ENCODE measurements at regions not wholly inside any gene's neighbourhood (a gene's known extent, or its start where the extent isn't known, plus 50 kb on each side); places are given as distances from the start of the nearest gene placed in this dataset.

- ChIA-PET CTCF (no interaction called here), POLR2A (no interaction called here)
- DNase-seq = no peak
- Mint-ChIP-seq H3K27ac (no peak overlapping the region), H3K4me3 (no peak overlapping the region), H3K36me3 (ENCODE audit: low read depth) (no peaks in the 10 kb centered on the region), H3K27me3 (peaks cover 15% of the 10 kb centered on the region), H3K4me1 (peaks cover 21% of the 10 kb centered on the region), H3K9me3 (no peaks in the 10 kb centered on the region)
These were observed 94.5 kb upstream of the DLG1 start for GRCh38 chr3:197392961-197393360.

- DNase-seq = no peak
- Mint-ChIP-seq H3K4me1 (peaks cover 3% of the 10 kb centered on the region), H3K36me3 (ENCODE audit: low read depth) (no peaks in the 10 kb centered on the region), H3K27me3 (peaks cover 15% of the 10 kb centered on the region), H3K27ac (no peak overlapping the region), H3K4me3 (no peak overlapping the region), H3K9me3 (no peaks in the 10 kb centered on the region)
- CTCF ChIA-PET = no interaction called here
- POLR2A ChIA-PET = no interaction called here
These were observed 83.0 kb upstream of the DLG1 start for GRCh38 chr3:197381371-197381770.

- Mint-ChIP-seq H3K9me3 (no peaks in the 10 kb centered on the region), H3K4me3 (no peak overlapping the region), H3K27me3 (peaks cover 13% of the 10 kb centered on the region), H3K36me3 (ENCODE audit: low read depth) (no peaks in the 10 kb centered on the region), H3K4me1 (peaks cover 3% of the 10 kb centered on the region), H3K27ac (no peak overlapping the region)
- ChIA-PET POLR2A (no interaction called here), CTCF (no interaction called here)
- DNase-seq = no peak
These were observed 82.4 kb upstream of the DLG1 start for GRCh38 chr3:197380786-197381185.

DNA sequence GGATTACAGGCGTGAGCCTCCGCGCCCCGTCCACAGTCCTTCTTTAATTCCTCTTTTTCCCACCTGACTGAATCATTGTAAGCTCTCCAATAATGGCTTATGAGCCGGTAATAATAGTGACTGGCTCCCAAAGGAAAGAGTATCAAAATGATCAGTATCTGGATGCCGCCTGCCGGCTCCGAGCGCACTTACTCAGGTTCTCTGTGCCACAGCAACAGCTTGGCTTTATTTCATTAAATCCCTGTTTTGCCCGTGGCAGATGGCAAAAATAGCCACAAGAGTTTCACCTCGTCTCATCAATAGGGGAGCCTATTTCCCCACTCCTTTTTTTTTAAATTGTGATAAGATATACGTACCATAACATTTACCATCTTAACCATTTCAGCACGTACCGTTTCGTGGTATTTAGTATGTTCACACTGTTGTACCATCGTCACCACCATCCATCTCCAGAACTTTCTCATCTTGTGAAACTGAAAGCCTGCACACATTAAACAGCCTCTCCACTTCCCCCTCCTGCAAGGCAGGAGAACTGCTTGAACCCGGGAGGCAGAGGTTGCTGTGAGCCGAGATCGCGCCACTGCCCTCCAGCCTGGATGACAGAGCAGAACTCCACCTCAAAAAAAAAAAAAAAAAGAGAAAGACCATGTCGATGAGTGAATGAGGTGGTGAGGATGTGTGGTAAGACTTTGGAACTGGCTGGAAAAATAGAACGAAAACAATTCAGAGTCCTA, 80.7 kb upstream of the DLG1 start:
- Mint-ChIP-seq H3K27ac (no peak overlapping the region), H3K9me3 (no peaks in the 10 kb centered on the region), H3K27me3 (peaks cover 14% of the 10 kb centered on the region), H3K36me3 (ENCODE audit: low read depth) (no peaks in the 10 kb centered on the region), H3K4me3 (no peak overlapping the region), H3K4me1 (peaks cover 3% of the 10 kb centered on the region)
- ChIA-PET POLR2A (no interaction called here), CTCF (no interaction called here)
- no peak for DNase-seq

DNA sequence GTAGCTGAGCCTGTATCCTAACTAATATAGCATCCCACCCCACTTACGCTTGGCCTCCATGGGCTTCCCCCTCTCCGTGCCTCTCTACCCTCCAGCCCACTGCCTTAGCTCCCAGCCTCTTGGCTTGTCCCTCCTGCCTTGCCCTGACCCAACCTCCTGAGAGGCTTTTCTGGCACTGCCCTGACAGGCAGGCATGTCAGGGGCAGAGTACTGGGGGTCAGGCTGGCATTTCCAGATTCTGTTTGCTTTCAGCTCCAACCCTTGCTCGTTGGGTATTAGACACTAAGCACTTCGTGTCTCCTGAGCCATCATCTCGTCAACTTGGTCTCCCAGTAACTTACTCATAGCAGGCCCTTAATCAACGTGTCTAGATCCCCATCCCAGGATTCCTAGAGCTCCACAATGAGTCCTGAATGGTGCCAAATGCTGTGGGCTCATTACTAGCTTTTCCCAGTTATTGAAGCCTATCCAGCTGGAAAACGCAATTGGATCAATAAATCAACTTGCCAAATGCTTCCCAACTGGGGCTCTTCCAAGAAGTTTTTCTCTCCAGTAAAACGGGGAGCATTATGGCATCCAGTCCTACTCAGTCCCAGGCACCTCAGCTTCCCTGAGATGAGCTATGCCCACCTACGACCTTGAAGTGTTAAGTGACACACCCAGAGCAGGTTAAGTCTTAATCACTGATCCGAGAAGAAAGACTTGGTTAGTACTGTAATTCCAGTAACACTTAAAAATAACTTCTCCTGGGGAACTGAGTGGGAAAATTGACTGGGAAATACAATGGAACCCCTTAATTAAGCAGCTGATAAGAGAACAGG, 78.5 kb upstream of the DLG1 start:
- H3K36me3 Mint-ChIP-seq (ENCODE audit: low read depth) = no peaks in the 10 kb centered on the region
- no peak overlapping the region for H3K4me3 Mint-ChIP-seq
- no peaks in the 10 kb centered on the region for H3K9me3 Mint-ChIP-seq
- peaks cover 24% of the 10 kb centered on the region for H3K27me3 Mint-ChIP-seq
- no peak overlapping the region for H3K27ac Mint-ChIP-seq
- ChIA-PET POLR2A (no interaction called here), CTCF (interaction anchor here (1.2 kb wide), 1 partner anchor 120 kb away, joined by 3 read pairs; no protein-coding TSS in a partner anchor)
- H3K4me1 Mint-ChIP-seq = peaks cover 3% of the 10 kb centered on the region
- DNase-seq = no peak

DNA sequence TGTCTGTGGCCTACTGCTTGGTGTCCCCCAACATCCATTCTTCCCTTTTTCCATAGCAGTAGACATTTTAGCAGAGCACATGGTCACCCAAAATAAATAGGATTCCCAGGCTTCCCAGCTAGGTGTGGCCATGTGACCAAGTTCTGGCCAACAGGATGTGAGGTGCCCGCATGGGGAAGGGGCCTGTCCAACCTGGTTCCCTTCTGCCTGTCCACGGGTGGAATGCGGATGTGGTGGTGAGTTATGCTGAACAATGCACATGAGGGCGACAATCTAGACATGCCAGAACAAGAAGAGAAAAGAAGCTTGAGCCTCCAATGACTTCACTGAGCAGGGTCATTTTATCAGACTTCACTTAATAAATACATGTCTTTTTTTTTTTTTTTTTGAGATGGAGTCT, 77.6 kb upstream of the DLG1 start:
- DNase-seq = no peak
- CTCF ChIA-PET = no interaction called here
- H3K27ac Mint-ChIP-seq = no peak overlapping the region
- H3K9me3 Mint-ChIP-seq = no peaks in the 10 kb centered on the region
- no peaks in the 10 kb centered on the region for H3K36me3 Mint-ChIP-seq (ENCODE audit: low read depth)
- peaks cover 27% of the 10 kb centered on the region for H3K27me3 Mint-ChIP-seq
- peaks cover 3% of the 10 kb centered on the region for H3K4me1 Mint-ChIP-seq
- no peak overlapping the region for H3K4me3 Mint-ChIP-seq
- POLR2A ChIA-PET = no interaction called here

GRCh38 chr3:197375001-197375441, 76.6 kb upstream of the DLG1 start:
- Mint-ChIP-seq H3K36me3 (ENCODE audit: low read depth) (no peaks in the 10 kb centered on the region), H3K4me1 (peaks cover 3% of the 10 kb centered on the region), H3K27ac (no peak overlapping the region), H3K27me3 (peaks cover 28% of the 10 kb centered on the region), H3K9me3 (no peaks in the 10 kb centered on the region), H3K4me3 (no peak overlapping the region)
- ChIA-PET POLR2A (no interaction called here), CTCF (no interaction called here)
- DNase-seq = no peak

DNA sequence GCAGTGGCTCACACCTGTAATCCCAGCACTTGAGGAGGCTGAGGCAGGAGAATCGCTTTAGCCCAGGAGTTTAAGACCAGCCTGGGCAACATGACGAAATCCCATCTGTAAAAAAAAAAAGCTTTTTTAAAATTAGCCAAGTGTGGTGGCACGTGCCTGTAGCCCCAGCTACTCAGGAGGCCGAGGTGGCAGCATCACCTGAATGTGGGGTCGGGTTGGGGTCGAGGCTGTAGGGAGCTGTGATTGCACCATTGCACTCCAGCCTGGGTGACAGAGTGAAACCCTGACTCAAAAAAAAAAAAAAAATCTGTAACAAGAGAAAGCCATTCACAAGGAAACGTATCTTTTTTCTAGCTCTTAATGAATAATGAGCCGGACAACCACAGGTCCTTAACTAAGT, 74.7 kb upstream of the DLG1 start:
- H3K27ac Mint-ChIP-seq = no peak overlapping the region
- no peaks in the 10 kb centered on the region for H3K9me3 Mint-ChIP-seq
- ChIA-PET CTCF (no interaction called here), POLR2A (no interaction called here)
- H3K36me3 Mint-ChIP-seq (ENCODE audit: low read depth) = no peaks in the 10 kb centered on the region
- H3K27me3 Mint-ChIP-seq = peaks cover 26% of the 10 kb centered on the region
- DNase-seq = no peak
- no peak overlapping the region for H3K4me3 Mint-ChIP-seq
- H3K4me1 Mint-ChIP-seq = no peaks in the 10 kb centered on the region

DNA sequence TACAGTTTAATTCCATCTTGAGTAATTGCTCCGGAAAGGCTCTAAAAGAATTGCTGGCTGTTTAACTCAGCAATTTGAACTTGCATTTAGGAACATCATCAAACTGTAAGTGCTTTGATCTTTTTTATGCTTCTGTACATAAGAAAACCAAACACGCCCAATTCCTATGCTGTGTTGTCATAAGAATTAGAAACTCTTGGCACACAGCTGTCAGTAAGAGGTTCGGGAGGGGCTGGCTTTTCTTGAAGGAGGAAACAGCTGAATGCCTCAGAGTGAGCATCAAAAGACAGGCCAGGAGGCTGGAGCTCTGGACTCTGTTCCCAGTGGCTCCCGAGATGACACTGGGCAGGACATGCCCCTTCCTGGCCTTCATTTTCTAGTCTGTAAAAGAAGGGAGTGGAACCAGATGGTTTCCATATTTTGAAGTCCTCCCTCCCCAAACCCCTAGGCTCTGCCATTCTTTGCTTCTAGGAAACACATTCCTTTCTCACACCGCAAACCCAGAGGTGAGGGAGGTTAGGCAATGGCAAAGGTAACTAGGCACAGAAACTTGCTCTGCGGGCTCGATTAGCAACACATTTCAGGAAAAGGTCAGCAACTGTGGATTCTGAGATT, 73.7 kb upstream of the DLG1 start:
- H3K9me3 Mint-ChIP-seq = no peaks in the 10 kb centered on the region
- ChIA-PET CTCF (no interaction called here), POLR2A (no interaction called here)
- H3K4me3 Mint-ChIP-seq = no peak overlapping the region
- peaks cover 28% of the 10 kb centered on the region for H3K27me3 Mint-ChIP-seq
- no peaks in the 10 kb centered on the region for H3K36me3 Mint-ChIP-seq (ENCODE audit: low read depth)
- H3K4me1 Mint-ChIP-seq = no peaks in the 10 kb centered on the region
- no peak overlapping the region for H3K27ac Mint-ChIP-seq
- no peak for DNase-seq

GRCh38 chr3:197371591-197372046, 73.2 kb upstream of the DLG1 start:
- POLR2A ChIA-PET = no interaction called here
- CTCF ChIA-PET = no interaction called here
- H3K27me3 Mint-ChIP-seq = peaks cover 28% of the 10 kb centered on the region
- no peaks in the 10 kb centered on the region for H3K9me3 Mint-ChIP-seq
- no peaks in the 10 kb centered on the region for H3K36me3 Mint-ChIP-seq (ENCODE audit: low read depth)
- H3K27ac Mint-ChIP-seq = no peak overlapping the region
- H3K4me3 Mint-ChIP-seq = no peak overlapping the region
- no peak for DNase-seq
- H3K4me1 Mint-ChIP-seq = no peaks in the 10 kb centered on the region

DNA sequence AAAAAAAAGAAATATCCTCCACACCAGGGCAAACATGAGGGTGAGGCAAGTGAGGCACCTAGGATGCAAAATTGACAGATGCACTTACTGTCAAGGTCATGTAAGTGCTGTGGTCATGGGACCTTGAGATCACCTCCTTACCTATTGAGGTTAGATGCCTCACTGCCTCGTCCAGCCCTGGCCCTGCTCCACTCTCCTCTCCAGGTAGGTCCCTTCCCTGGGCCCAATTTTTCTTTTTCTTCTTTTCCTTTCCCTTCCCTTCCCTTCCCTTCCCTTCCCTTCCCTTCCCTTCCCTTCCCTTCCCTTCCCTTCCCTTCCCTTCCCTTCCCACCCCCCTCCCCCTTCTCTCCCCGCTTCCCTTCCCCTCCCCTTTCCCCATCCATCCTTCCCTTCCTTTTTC, 71.1 kb upstream of the DLG1 start:
- CTCF ChIA-PET = no interaction called here
- no peak overlapping the region for H3K27ac Mint-ChIP-seq

DNA sequence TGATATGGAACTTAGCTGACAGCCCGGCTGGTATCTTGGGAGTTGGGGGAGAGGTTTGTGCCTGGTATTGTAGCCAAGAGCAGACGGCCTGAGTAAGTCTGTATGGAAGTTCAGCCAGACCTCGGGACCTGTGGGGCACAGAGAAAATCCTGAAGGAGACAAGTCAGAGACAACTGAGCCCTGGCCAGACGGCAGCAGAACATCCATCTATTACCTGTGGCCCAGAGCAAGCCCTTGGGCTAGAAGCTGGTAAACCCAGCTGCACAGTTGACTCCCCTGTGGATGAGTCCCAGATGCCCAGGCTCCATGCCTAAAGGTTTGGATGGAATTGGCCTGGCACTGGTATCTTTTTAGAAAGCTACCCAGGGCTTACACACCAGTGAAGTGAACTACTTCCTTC, 70.4 kb upstream of the DLG1 start:
- Mint-ChIP-seq H3K27ac (no peak overlapping the region), H3K27me3 (peaks cover 22% of the 10 kb centered on the region), H3K9me3 (no peaks in the 10 kb centered on the region), H3K36me3 (ENCODE audit: low read depth) (no peaks in the 10 kb centered on the region), H3K4me1 (no peaks in the 10 kb centered on the region), H3K4me3 (no peak overlapping the region)
- ChIA-PET CTCF (no interaction called here), POLR2A (no interaction called here)
- no peak for DNase-seq

More for the DNA sequence above, 71.1 kb upstream of the DLG1 start:
- DNase-seq = no peak
- Mint-ChIP-seq H3K36me3 (ENCODE audit: low read depth) (no peaks in the 10 kb centered on the region), H3K4me3 (no peak overlapping the region), H3K9me3 (no peaks in the 10 kb centered on the region), H3K27me3 (peaks cover 25% of the 10 kb centered on the region), H3K4me1 (no peaks in the 10 kb centered on the region)
- POLR2A ChIA-PET = no interaction called here

DNA sequence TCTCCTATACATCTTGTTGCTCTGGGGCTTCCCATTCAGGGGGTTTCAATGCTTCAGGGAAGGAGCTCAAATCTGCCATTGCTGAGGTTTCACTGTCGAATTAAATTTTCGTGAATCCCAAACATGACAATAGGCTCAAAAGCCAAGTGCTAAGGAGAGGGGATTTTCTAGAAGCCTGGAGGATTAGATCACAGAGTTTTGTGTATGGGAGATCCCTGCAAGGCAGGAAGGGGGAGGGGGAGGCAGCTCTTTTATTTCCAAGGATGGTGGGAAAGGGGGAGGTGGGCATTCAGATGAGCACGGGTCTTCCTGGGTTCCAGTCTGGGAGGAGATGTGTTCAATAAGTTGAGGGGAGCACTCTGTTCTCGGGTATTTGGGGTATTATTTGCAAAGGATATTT, 69.9 kb upstream of the DLG1 start:
- DNase-seq = no peak
- no peaks in the 10 kb centered on the region for H3K36me3 Mint-ChIP-seq (ENCODE audit: low read depth)
- no peaks in the 10 kb centered on the region for H3K9me3 Mint-ChIP-seq
- H3K4me3 Mint-ChIP-seq = no peak overlapping the region
- no peak overlapping the region for H3K27ac Mint-ChIP-seq
- CTCF ChIA-PET = no interaction called here
- POLR2A ChIA-PET = no interaction called here
- peaks cover 19% of the 10 kb centered on the region for H3K27me3 Mint-ChIP-seq
- H3K4me1 Mint-ChIP-seq = no peaks in the 10 kb centered on the region

All from activated CD4-positive, alpha-beta memory T cell treated with anti-CD3 and anti-CD28 coated beads, Interleukin-2, amount 10 ng/mL, durations not matched to agents 7 days and 5 days (primary cell).